Calu3 (cell line): ENCODE measurements at regions not wholly inside any gene's neighbourhood (a gene's known extent, or its start where the extent isn't known, plus 50 kb on each side); places are given as distances from the start of the nearest gene placed in this dataset.

Experiments
- BruUV-seq: library from RNA; stranded (reverse); fragments of 400-500 nt; replicated peaks from 2 replicates; lab custom pipeline; 2021; lab: Mats Ljungman, UMichigan
- CTCF ChIA-PET: fragments of 300-600 bp; sonication (Branson Sonifier 250); formaldehyde crosslinking; loops from one replicate; lab custom pipeline; 2022; ENCODE audit warnings: antibody characterized with exemption; lab: Charles Lee
- DNase-seq: peaks from one replicate; pipeline ENCODE4 v3.0.0; 2022
- H3K27ac Mint-ChIP-seq: one replicate; pipeline ENCODE4 v1.8.0; 2022; ENCODE audit warnings: mixed read lengths; ENCODE audit not compliant: unreplicated experiment
- H3K27me3 Mint-ChIP-seq: one replicate; pipeline ENCODE4 v1.8.0; 2022; ENCODE audit warnings: mixed read lengths; ENCODE audit not compliant: unreplicated experiment
- H3K36me3 Mint-ChIP-seq: one replicate; pipeline ENCODE4 v1.8.0; 2022; ENCODE audit warnings: mild to moderate bottlenecking, moderate library complexity, mixed read lengths; ENCODE audit not compliant: insufficient read depth, unreplicated experiment
- H3K4me1 Mint-ChIP-seq: one replicate; pipeline ENCODE4 v1.8.0; 2022; ENCODE audit warnings: mild to moderate bottlenecking, low read depth, mixed read lengths; ENCODE audit not compliant: unreplicated experiment
- H3K4me3 Mint-ChIP-seq: one replicate; pipeline ENCODE4 v1.8.0; 2022; ENCODE audit warnings: mild to moderate bottlenecking, low read depth, moderate library complexity, mixed read lengths; ENCODE audit not compliant: unreplicated experiment
- H3K9me3 Mint-ChIP-seq: one replicate; pipeline ENCODE4 v1.8.0; 2022; ENCODE audit warnings: low read depth, mixed read lengths; ENCODE audit not compliant: unreplicated experiment
- intact Hi-C: fragments of 100-400 bp; cut with micrococcal nuclease; formaldehyde crosslinking; loops from one replicate; pipeline ENCODE4 v1.10.0; 2022; ENCODE audit not compliant: unreplicated experiment
- TF ChIP-seq, protein P1 (sequence below): fragments of 200-600 bp; IDR thresholded peaks from one replicate; pipeline ENCODE4 v1.8.0; 2022; ENCODE audit warnings: antibody characterized with exemption; ENCODE audit not compliant: unreplicated experiment

DNA sequence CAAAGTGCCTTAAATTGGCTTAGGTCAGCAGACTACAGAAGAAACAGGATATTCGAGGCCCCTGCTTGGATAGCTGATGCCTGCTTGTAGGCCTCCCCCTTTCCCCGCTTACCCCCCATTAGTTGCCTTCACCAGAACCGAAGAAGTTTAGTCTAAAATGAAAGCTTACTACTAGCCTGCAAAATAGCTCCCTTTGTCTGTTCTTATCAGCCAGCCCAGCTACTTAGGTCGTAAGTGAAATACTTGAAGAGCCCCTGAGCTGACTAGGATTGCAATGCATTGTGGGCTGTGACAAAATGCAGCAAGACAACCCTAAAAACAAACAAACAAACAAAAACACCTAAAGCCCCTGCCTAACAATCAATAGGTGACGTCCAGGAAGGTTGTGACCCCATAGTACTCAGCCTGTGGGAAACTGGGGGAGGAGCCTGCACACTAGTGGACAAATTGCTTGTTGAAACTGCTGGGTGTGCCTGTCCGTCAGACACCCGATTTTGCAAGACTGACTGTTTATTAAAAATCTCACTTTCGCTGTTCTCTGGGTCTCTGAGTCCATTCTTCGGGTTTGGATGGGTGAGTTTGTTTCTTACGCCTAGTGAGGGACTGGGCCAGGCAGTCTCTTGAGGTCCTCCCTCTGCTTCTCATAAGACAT, 105.0 kb upstream of the DUSP22 start:
- intact Hi-C loops = no loop called here
- Mint-ChIP-seq H3K27me3 (peaks cover 8% of the 10 kb centered on the region), H3K4me3 (no peak overlapping the region), H3K36me3 (no peaks in the 10 kb centered on the region), H3K4me1 (no peaks in the 10 kb centered on the region), H3K9me3 (no peaks in the 10 kb centered on the region), H3K27ac (no peak overlapping the region)
- no TSS peak for BruUV-seq
- TF ChIP-seq, protein P1, sequence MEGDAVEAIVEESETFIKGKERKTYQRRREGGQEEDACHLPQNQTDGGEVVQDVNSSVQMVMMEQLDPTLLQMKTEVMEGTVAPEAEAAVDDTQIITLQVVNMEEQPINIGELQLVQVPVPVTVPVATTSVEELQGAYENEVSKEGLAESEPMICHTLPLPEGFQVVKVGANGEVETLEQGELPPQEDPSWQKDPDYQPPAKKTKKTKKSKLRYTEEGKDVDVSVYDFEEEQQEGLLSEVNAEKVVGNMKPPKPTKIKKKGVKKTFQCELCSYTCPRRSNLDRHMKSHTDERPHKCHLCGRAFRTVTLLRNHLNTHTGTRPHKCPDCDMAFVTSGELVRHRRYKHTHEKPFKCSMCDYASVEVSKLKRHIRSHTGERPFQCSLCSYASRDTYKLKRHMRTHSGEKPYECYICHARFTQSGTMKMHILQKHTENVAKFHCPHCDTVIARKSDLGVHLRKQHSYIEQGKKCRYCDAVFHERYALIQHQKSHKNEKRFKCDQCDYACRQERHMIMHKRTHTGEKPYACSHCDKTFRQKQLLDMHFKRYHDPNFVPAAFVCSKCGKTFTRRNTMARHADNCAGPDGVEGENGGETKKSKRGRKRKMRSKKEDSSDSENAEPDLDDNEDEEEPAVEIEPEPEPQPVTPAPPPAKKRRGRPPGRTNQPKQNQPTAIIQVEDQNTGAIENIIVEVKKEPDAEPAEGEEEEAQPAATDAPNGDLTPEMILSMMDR = no peak
- CTCF ChIA-PET = interaction anchor here (0.9 kb wide), 1 partner anchor 23 kb away, joined by 3 read pairs; no protein-coding TSS in a partner anchor
- no peak for DNase-seq

DNA sequence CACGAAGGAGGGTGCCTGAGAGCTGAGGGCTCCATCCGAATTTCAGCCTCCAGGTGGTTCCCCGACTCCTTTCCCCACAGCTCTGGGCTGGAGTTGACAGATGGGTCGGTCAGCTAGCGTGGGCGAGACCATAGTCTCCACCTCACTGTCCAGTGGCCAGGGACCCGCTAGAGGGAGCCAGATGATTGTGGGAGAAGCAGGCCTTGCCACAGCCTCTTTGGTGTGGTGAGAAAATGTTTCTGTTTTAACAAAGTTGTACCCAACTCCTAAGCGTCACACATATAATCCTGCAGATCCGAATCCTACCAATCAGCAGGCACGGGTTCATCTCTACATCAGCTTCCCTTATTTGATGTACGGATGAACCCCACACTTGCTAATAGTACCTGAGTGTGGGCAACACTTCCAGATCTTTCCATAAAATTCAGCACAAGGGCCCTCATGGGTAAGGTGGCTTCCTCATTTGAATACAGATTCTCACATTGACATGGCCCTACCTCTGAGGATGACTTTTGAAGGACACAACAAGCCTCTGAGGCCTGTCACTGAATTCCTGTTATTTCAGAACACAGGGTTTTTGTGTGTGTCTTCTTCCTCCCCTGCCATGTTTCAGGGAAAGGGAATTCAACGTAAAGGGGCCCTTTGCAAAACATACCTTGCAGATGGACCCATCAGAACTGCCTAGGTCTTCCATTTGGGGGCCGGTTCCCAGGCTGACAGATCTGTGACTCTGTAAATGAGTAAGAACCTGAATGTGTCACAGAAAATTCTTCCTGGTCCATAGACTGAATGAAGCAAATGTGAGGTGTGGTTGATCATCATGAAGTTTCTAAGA, 103.2 kb upstream of the DUSP22 start:
- H3K27ac Mint-ChIP-seq = no peak overlapping the region
- CTCF ChIA-PET = interaction anchor here (0.6 kb wide), 1 partner anchor 67 kb away, joined by 4 read pairs; no protein-coding TSS in a partner anchor
- TF ChIP-seq, protein P1 = peak; percentile 73
- no peaks in the 10 kb centered on the region for H3K9me3 Mint-ChIP-seq
- H3K36me3 Mint-ChIP-seq = no peaks in the 10 kb centered on the region
- H3K4me3 Mint-ChIP-seq = no peak overlapping the region
- peaks cover 22% of the 10 kb centered on the region for H3K27me3 Mint-ChIP-seq
- intact Hi-C loops = no loop called here
- H3K4me1 Mint-ChIP-seq = no peaks in the 10 kb centered on the region
- DNase-seq = peak; percentile 85
- no TSS peak for BruUV-seq

DNA sequence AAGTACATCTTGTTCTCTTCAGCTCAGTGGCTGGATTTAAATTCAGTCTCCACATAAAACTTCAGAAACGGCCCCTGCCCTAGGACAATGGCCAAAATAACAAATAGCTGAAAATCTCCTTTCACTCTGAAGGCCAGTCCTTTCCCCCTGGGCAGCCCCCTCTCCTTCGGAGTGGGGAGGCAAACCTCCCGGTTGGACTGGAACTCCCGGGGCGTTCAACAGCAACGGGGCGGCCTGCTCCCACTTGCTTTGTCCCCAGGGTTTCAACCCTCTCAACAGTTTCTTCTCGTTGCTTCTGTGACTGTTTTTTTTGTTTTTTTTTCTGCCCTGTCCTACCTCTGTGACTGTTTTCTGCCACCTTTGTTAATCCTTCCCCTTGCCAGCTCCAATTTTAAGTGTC, 102.6 kb upstream of the DUSP22 start:
- H3K4me3 Mint-ChIP-seq = no peak overlapping the region
- TF ChIP-seq, protein P1 = no peak
- CTCF ChIA-PET = no interaction called here
- no peak for DNase-seq
- H3K27ac Mint-ChIP-seq = no peak overlapping the region
- intact Hi-C loops = no loop called here
- no peaks in the 10 kb centered on the region for H3K9me3 Mint-ChIP-seq
- no peaks in the 10 kb centered on the region for H3K36me3 Mint-ChIP-seq
- H3K27me3 Mint-ChIP-seq = peaks cover 22% of the 10 kb centered on the region
- BruUV-seq = no TSS peak
- H3K4me1 Mint-ChIP-seq = no peaks in the 10 kb centered on the region

DNA sequence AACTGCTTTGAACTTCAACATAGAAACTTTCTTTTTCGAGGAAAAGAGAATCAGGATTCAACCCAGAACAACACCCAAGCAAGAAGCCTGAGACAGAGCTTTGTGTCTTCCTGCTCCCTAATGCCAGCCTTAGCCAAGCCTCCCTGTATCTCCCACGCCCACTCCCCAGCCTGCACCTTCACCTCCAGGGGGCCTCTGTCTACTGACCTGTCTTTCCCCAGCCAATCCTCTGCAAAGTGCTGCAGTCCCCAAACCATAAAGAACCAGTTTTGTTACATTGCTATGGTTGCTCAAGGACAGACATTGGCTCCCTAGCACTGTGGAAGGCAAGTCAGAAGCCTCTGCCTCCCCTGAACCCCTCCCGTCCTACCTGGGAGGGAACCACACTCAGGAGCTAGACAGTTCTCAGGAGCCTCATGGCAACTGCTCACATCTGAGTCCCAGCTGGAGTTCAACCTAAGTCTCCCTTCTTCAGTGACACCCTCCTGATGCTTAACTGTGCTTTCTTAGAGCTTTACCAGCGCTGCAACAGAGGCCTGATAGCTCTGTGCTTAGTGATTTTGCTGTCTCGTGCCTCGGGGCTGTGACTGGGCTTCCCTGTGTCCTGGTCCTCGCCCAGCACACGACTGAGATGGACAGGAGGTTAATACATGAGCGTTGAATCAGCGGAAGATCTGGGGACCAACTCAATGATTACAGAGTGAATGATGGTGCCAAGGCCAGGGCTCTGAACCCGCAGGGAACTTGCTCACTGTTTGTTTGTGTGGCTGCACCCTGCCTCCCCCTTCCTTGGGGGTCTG, 101.5 kb upstream of the DUSP22 start:
- Mint-ChIP-seq H3K4me3 (no peak overlapping the region), H3K9me3 (no peaks in the 10 kb centered on the region), H3K4me1 (no peaks in the 10 kb centered on the region), H3K36me3 (no peaks in the 10 kb centered on the region), H3K27me3 (peaks cover 22% of the 10 kb centered on the region), H3K27ac (no peak overlapping the region)
- DNase-seq = no peak
- intact Hi-C loops = loop anchor here (1.0 kb wide), 1 partner anchor 29 kb away; no protein-coding TSS in a partner anchor
- TF ChIP-seq, protein P1 = no peak
- CTCF ChIA-PET = no interaction called here
- no TSS peak for BruUV-seq
